ENCODE measurements at regions not wholly inside any gene's neighbourhood (a gene's known extent, or its start where the extent isn't known, plus 50 kb on each side); places are given as distances from the start of the nearest gene placed in this dataset.

- no peak for TF ChIP-seq POLR2A (IDR thresholded peaks at IDR 0.05)
- no peak for TF ChIP-seq CTCF (IDR thresholded peaks at IDR 0.05)
Measured at GRCh38 chr3:94909726-94910125, 846.9 kb downstream of the NSUN3 start.
